ENCODE measurements at regions not wholly inside any gene's neighbourhood (a gene's known extent, or its start where the extent isn't known, plus 50 kb on each side); places are given as distances from the start of the nearest gene placed in this dataset.
A peak's percentile ranks its signal among the peaks of the same experiment; 100 is the strongest.

GRCh38 chr10:4692206-4692605, 133.8 kb upstream of the AKR1E2 start:
- H3K9me3 Mint-ChIP-seq, result no peaks in the 10 kb centered on the region
- CTCF ChIA-PET, result no interaction called here
- POLR2A ChIA-PET, result no interaction called here
- no peak for DNase-seq
- no peak overlapping the region for H3K4me3 Mint-ChIP-seq
- Histone ChIP-seq H3K4me1 (ENCODE audit: insufficient read depth, low read length) (no peaks in the 10 kb centered on the region), H3K27me3 (ENCODE audit: insufficient read depth, low read length, poor library complexity, severe bottlenecking) (no peaks in the 10 kb centered on the region), H3K4me3 (ENCODE audit: low read length) (no peak overlapping the region), H3K36me3 (ENCODE audit: insufficient read depth, low read length) (no peaks in the 10 kb centered on the region), H3K27ac (ENCODE audit: low read depth, low read length) (no peak overlapping the region), H3K9me3 (ENCODE audit: low read length) (no peaks in the 10 kb centered on the region)
- H3K27ac Mint-ChIP-seq, result no peak overlapping the region
- H3K36me3 Mint-ChIP-seq, result no peaks in the 10 kb centered on the region
- peaks cover 5 to 20% of the 10 kb centered on the region in 2 donors for H3K27me3 Mint-ChIP-seq
- H3K4me1 Mint-ChIP-seq, result no peaks in the 10 kb centered on the region

- Histone ChIP-seq H3K4me1 (ENCODE audit: insufficient read depth, low read length) (no peaks in the 10 kb centered on the region), H3K36me3 (ENCODE audit: insufficient read depth, low read length) (no peaks in the 10 kb centered on the region), H3K4me3 (ENCODE audit: low read length) (no peak overlapping the region), H3K9me3 (ENCODE audit: low read length) (no peaks in the 10 kb centered on the region), H3K27ac (ENCODE audit: low read depth, low read length) (no peak overlapping the region), H3K27me3 (ENCODE audit: insufficient read depth, low read length, poor library complexity, severe bottlenecking) (no peaks in the 10 kb centered on the region)
- ChIA-PET CTCF (no interaction called here), POLR2A (no interaction called here)
- Mint-ChIP-seq H3K4me1 (no peaks in the 10 kb centered on the region), H3K4me3 (no peak overlapping the region), H3K27me3 (peaks cover 2 to 16% of the 10 kb centered on the region in 2 donors), H3K27ac (peak overlapping the region in 1 of 8 donors; percentile 61), H3K9me3 (no peaks in the 10 kb centered on the region), H3K36me3 (no peaks in the 10 kb centered on the region)
- DNase-seq, result no peak
Observed at GRCh38 chr10:4691776-4692175, 134.2 kb upstream of the AKR1E2 start.

DNA sequence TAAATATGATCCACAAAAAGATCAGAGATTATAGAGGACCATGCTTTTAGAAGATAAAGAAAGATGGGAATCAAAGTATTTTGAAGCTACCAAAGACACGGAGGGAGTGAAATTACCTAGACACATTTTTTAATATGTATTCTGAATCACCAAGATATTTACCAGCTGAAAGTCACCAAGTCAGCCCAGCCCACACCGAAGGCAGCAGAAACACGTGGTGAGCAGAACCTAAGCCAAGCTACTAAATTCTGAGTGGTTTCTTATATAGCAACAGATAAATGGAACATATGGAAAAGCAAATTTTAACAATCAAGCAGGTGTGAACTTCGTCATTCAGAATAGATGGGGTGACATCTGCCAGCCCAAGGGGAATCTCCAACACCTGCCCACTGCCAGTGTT, 134.7 kb upstream of the AKR1E2 start:
- no peaks in the 10 kb centered on the region for H3K9me3 Mint-ChIP-seq
- Histone ChIP-seq H3K27ac (ENCODE audit: low read depth, low read length) (no peak overlapping the region), H3K4me3 (ENCODE audit: low read length) (no peak overlapping the region), H3K27me3 (ENCODE audit: insufficient read depth, low read length, poor library complexity, severe bottlenecking) (no peaks in the 10 kb centered on the region), H3K36me3 (ENCODE audit: insufficient read depth, low read length) (no peaks in the 10 kb centered on the region), H3K4me1 (ENCODE audit: insufficient read depth, low read length) (no peaks in the 10 kb centered on the region), H3K9me3 (ENCODE audit: low read length) (no peaks in the 10 kb centered on the region)
- no peak overlapping the region for H3K4me3 Mint-ChIP-seq
- ChIA-PET POLR2A (no interaction called here), CTCF (no interaction called here)
- H3K27me3 Mint-ChIP-seq, result peaks cover 0 to 15% of the 10 kb centered on the region in 2 donors
- peak overlapping the region in 2 of 8 donors; percentile 19 to 39 for H3K27ac Mint-ChIP-seq
- DNase-seq, result no peak
- H3K4me1 Mint-ChIP-seq, result no peaks in the 10 kb centered on the region
- no peaks in the 10 kb centered on the region for H3K36me3 Mint-ChIP-seq

DNA sequence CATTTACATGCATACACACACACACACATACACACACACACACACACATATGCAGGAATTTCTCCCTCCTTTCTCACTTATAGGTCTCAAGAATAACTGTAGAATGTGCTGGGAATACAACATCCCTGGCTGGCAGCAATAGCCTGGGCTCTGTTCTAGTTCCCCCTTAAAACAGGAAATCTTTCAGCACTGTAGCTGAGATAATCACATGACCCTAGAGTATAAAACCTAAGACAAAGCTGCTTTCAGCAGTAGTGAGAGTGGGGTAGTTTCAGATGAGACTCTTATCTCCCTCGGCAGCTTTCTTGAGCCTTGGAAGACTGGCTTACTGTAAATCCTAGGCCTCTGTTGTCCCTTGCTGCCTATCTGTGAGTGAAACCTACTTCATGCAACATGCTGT, 137.4 kb upstream of the AKR1E2 start:
- CTCF ChIA-PET, result interaction anchor here (1.0 kb wide), 1 partner anchor 25 kb away, joined by 3 read pairs; no protein-coding TSS in a partner anchor
- H3K9me3 Mint-ChIP-seq, result no peaks in the 10 kb centered on the region

DNA sequence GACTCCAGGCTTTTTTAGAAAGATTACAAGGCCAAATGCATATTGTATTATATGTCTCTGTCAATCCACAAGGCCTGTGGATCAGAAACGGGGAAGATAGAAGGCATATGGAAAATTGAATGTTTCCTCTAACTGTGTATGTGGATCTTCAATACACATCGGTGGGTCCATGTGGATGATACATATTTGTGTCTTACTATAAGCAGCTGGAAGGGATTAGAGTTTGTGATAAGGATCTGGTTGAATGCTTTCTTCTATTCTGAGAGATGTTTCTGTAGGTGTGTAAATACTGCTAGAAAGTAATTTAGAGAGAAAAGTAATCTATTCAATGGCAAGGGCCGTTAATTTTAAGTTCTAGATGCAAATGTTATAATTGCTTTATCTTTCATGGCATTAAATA, 137.8 kb upstream of the AKR1E2 start:
- Mint-ChIP-seq H3K4me3 (no peak overlapping the region), H3K27ac (no peak overlapping the region), H3K4me1 (no peaks in the 10 kb centered on the region), H3K9me3 (no peaks in the 10 kb centered on the region), H3K36me3 (no peaks in the 10 kb centered on the region), H3K27me3 (peaks cover 8 to 36% of the 10 kb centered on the region in 2 donors)
- DNase-seq, result no peak
- CTCF ChIA-PET, result interaction anchor here (1.0 kb wide), 1 partner anchor 26 kb away, joined by 3 read pairs; no protein-coding TSS in a partner anchor
- H3K4me3 ChIP-seq (ENCODE audit: low read length), result no peak overlapping the region
- POLR2A ChIA-PET, result no interaction called here
- H3K36me3 ChIP-seq (ENCODE audit: insufficient read depth, low read length), result no peaks in the 10 kb centered on the region
- no peaks in the 10 kb centered on the region for H3K27me3 ChIP-seq (ENCODE audit: insufficient read depth, low read length, poor library complexity, severe bottlenecking)
- no peaks in the 10 kb centered on the region for H3K4me1 ChIP-seq (ENCODE audit: insufficient read depth, low read length)
- H3K9me3 ChIP-seq (ENCODE audit: low read length), result no peaks in the 10 kb centered on the region
- H3K27ac ChIP-seq (ENCODE audit: low read depth, low read length), result no peak overlapping the region

More for the DNA sequence above, 137.4 kb upstream of the AKR1E2 start:
- Histone ChIP-seq H3K4me1 (ENCODE audit: insufficient read depth, low read length) (no peaks in the 10 kb centered on the region), H3K9me3 (ENCODE audit: low read length) (no peaks in the 10 kb centered on the region), H3K27me3 (ENCODE audit: insufficient read depth, low read length, poor library complexity, severe bottlenecking) (no peaks in the 10 kb centered on the region), H3K36me3 (ENCODE audit: insufficient read depth, low read length) (no peaks in the 10 kb centered on the region), H3K27ac (ENCODE audit: low read depth, low read length) (no peak overlapping the region), H3K4me3 (ENCODE audit: low read length) (no peak overlapping the region)
- H3K4me3 Mint-ChIP-seq, result no peak overlapping the region
- POLR2A ChIA-PET, result no interaction called here
- no peaks in the 10 kb centered on the region for H3K4me1 Mint-ChIP-seq
- H3K27ac Mint-ChIP-seq, result no peak overlapping the region
- DNase-seq, result no peak
- peaks cover 8 to 31% of the 10 kb centered on the region in 2 donors for H3K27me3 Mint-ChIP-seq
- H3K36me3 Mint-ChIP-seq, result no peaks in the 10 kb centered on the region

- H3K4me1 Mint-ChIP-seq, result no peaks in the 10 kb centered on the region
- Histone ChIP-seq H3K27me3 (ENCODE audit: insufficient read depth, low read length, poor library complexity, severe bottlenecking) (no peaks in the 10 kb centered on the region), H3K4me3 (ENCODE audit: low read length) (no peak overlapping the region), H3K9me3 (ENCODE audit: low read length) (no peaks in the 10 kb centered on the region), H3K4me1 (ENCODE audit: insufficient read depth, low read length) (no peaks in the 10 kb centered on the region), H3K27ac (ENCODE audit: low read depth, low read length) (no peak overlapping the region), H3K36me3 (ENCODE audit: insufficient read depth, low read length) (no peaks in the 10 kb centered on the region)
- no peak overlapping the region for H3K4me3 Mint-ChIP-seq
- H3K9me3 Mint-ChIP-seq, result no peaks in the 10 kb centered on the region
- no peak for DNase-seq
- H3K36me3 Mint-ChIP-seq, result no peaks in the 10 kb centered on the region
- ChIA-PET POLR2A (no interaction called here), CTCF (no interaction called here)
- H3K27ac Mint-ChIP-seq, result no peak overlapping the region
- peaks cover 8 to 42% of the 10 kb centered on the region in 2 donors for H3K27me3 Mint-ChIP-seq
Observed at GRCh38 chr10:4687397-4687796, 138.6 kb upstream of the AKR1E2 start.

DNA sequence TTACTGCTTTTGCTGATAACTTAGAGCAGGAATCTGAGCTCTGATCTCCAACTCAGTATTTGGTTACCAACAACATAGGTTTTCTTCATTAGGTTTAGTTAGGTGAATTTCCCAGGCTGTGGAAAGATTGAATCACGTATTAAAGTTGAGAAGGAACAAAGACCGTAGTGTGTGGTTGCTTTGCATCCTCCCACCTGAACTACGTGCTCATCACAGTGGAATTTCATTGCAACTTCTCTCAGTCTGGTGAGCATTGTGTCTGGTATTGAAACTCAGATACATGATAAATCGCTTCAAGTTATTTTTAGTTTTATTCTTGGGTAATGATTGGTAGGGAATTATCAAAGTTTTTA, 139.4 kb upstream of the AKR1E2 start:
- H3K4me3 Mint-ChIP-seq, result no peak overlapping the region
- no peaks in the 10 kb centered on the region for H3K27me3 ChIP-seq (ENCODE audit: insufficient read depth, low read length, poor library complexity, severe bottlenecking)
- H3K27ac Mint-ChIP-seq, result no peak overlapping the region
- no peaks in the 10 kb centered on the region for H3K4me1 Mint-ChIP-seq
- no peaks in the 10 kb centered on the region for H3K36me3 ChIP-seq (ENCODE audit: insufficient read depth, low read length)
- no peak overlapping the region for H3K27ac ChIP-seq (ENCODE audit: low read depth, low read length)
- peaks cover 8 to 46% of the 10 kb centered on the region in 2 donors for H3K27me3 Mint-ChIP-seq
- CTCF ChIA-PET, result no interaction called here
- H3K36me3 Mint-ChIP-seq, result no peaks in the 10 kb centered on the region
- no peaks in the 10 kb centered on the region for H3K9me3 Mint-ChIP-seq
- H3K4me1 ChIP-seq (ENCODE audit: insufficient read depth, low read length), result no peaks in the 10 kb centered on the region
- no peaks in the 10 kb centered on the region for H3K9me3 ChIP-seq (ENCODE audit: low read length)
- H3K4me3 ChIP-seq (ENCODE audit: low read length), result no peak overlapping the region
- DNase-seq, result no peak
- POLR2A ChIA-PET, result no interaction called here

- H3K27me3 ChIP-seq (ENCODE audit: insufficient read depth, low read length, poor library complexity, severe bottlenecking), result no peaks in the 10 kb centered on the region
- no peak overlapping the region for H3K4me3 ChIP-seq (ENCODE audit: low read length)
- no peak for DNase-seq
- no peaks in the 10 kb centered on the region for H3K9me3 Mint-ChIP-seq
- no peak overlapping the region for H3K27ac Mint-ChIP-seq
- ChIA-PET CTCF (no interaction called here), POLR2A (no interaction called here)
- no peaks in the 10 kb centered on the region for H3K36me3 ChIP-seq (ENCODE audit: insufficient read depth, low read length)
- no peaks in the 10 kb centered on the region for H3K9me3 ChIP-seq (ENCODE audit: low read length)
- H3K4me1 ChIP-seq (ENCODE audit: insufficient read depth, low read length), result no peaks in the 10 kb centered on the region
- H3K36me3 Mint-ChIP-seq, result no peaks in the 10 kb centered on the region
- no peak overlapping the region for H3K27ac ChIP-seq (ENCODE audit: low read depth, low read length)
- H3K4me1 Mint-ChIP-seq, result no peaks in the 10 kb centered on the region
- peaks cover 8 to 46% of the 10 kb centered on the region in 2 donors for H3K27me3 Mint-ChIP-seq
- no peak overlapping the region for H3K4me3 Mint-ChIP-seq
Observed at GRCh38 chr10:4685904-4686643, 139.9 kb upstream of the AKR1E2 start.

All from CD8-positive, alpha-beta memory T cell (primary cell).